ENCODE measurements at regions not wholly inside any gene's neighbourhood (a gene's known extent, or its start where the extent isn't known, plus 50 kb on each side); places are given as distances from the start of the nearest gene placed in this dataset.
"Not testable (repeated sequence)": the region's sequence is repeated elsewhere in the genome, so short reads cannot be mapped to it uniquely, and the experiment has no call there.

DNA sequence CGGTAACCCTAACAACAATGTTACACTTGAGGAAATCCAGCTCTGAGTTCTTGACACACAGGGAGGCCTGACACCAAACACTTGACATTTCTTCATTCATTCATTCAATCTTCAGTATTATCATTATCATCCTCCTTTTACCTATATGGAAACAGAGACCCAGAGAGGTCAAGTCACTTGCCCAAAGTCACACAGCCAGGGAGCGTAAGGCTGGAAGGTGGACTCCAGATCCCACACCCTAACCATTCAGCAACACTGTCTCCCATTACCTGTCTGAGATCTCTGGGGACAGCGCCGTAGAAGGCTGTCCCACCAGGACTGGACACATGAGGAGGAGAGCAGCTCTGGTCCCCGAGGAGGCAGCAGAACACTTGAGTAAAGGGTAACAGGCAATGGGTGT lies 101.4 kb downstream of the SYF2 start:
- no peak for DNase-seq

DNA sequence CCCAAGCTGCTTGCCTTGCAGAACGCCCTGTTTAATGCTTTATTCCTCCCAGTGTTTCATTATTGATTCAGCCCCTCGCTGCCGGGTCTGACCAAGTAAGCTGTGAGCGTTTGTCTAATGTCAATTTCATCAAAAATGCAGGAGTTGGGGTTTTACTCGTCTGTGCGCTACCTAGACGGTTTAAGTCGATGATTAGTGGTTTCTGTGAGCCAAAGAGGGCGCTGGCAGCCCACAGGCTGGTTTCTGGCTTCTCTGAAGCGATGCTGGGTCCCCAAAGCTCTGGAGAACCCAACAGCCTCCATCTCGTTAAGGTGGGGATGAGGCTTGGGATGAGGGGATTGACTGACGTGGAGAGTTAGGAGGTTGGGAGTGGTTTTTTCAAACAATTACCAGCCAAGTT lies 102.9 kb downstream of the SYF2 start:
- no peak for DNase-seq

DNA sequence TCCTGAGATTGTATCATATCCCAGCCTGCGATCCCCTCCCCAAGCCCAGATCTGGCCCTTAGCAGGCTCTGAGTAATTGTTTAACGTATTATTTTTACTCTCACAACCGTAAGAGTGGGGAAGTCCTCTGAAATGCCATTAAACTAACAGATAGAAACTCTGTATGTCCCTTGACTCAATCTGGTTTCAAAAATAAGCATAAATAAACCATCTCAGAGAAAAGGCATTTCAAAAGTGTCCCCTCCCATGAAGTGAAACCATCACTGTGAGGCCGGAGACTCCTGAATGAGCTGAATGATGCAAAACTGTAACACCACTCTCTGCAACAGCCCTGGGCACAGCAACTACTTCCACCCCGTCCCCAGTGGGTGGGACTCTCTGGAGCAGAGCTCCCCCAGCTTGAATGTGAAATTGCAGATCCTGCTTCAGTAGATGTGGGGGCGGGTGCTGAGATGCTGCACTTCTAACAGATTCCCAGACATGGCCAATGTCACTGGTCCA lies 104.1 kb downstream of the SYF2 start:
- no peak for DNase-seq

DNA sequence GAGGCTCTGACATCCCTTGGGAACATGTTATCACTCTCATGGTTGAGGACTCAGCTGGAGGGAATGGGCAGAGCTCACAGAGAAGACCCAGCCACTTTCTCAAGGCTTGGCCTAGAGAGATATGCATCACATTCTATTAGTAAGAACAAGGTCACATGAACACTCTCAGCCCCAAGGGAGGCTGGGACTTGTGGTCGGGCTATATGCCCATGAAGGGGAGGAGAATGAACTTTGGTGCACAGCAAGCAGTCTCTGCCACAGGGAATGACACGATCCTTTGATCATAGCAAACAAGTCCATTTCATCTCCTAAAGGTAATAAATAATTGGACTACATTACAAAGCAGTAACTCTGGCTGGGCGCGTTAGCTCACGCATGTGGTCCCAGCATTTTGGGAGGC lies 105.7 kb downstream of the SYF2 start:
- no peak for DNase-seq

DNA sequence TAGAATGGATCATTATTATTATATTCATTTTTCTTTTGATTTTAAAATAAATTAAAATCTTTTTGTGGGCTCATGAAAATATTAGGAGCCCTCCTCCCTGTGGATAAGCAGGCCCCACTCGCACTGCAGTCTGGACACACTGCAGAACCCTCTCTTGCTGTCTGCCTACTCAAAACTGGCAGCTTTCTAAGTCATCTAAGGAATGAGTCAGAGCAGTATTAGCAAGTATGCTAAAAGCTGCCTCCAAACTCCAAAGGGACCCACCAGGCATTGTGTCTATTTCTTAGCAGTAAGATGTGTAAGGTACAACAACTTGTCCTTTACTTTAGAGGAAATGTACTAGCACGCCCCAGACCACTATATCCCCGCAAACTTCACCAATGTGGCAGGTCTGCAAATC lies 108.8 kb downstream of the SYF2 start:
- DNase-seq: no peak

DNA sequence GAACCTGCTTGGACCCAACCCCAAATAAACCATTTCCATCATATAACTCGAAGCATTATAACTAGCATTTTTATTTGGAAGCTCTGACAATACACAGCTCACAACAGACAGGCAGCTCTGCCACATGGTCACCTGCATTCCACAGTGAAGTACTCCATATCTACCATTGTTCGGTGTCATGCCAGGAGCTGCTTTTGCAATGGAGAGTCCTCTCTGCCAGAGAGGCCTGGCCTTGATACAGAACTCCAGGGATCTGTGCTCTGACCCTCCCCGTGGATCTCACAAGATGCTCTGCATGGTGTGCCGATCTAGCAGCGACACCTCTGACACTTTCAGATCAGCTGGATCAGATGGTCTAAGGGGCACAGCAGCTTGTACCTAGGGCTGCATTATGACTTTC lies 109.6 kb downstream of the SYF2 start:
- no peak for DNase-seq

DNA sequence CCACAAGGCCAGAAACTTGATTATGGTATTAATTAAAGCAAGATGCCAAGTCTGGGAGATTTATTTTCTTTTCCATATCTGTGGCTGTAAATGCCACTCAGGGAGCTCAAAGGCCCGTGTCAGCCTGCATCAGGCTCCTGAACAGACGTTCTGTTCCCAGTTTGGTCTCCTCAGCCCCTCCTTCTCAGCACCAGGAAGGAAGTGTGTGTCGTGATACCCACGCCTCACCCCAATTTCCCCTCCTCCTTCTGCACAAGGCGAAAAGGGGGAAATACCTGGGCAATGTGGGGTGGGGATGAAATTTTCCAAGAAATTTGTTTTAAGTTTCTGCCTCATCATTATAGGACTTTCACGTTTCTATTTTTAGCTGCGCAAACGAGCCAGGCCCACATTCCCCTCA lies 112.0 kb downstream of the SYF2 start:
- DNase-seq: no peak

DNA sequence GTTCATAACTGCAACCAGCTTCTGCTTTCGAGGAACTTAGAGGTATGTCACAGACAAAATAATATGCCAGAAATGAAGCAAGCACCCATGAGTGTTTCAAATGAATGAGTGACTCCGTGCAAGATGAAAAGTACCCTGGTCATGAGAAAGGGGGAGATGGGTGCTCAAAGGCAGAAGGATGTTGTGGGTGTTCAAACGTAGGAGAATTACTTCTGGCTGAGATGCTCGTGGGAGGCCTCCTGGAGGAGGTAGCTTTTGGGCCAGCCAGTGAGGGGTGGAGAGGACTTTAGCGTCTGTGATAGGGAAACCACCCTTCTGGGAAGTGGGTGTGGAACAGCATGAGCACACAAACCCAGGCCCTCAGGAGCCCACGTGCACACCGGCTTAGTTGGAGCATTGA lies 113.8 kb downstream of the SYF2 start:
- no peak for DNase-seq

DNA sequence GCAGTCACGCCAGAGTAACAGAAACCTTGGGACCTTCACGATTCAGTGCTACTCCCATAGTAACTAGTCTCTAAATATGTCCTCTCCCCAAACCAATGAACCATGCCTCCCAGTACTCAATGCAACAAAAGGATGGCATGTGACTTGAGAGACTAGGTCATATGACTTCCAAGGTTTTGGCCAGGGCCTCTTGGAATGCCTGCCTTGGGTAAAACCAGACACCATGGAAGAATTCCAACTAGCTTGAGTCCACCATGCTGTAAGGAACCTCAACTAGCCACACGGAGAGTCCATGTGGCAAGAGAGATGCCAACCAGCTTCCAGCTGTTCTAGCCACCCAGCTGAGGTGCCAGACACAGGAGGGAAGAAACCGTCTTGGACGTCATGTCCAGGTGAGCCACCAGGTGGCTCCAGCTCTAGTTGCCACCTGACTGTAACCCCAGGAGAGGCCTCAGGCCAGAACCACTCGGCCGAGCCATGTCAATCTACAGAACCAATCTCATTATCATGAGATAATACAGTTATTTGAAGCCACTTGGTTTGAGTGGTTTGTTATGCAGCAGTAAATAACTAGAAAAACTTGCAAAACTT lies 115.0 kb downstream of the SYF2 start:
- DNase-seq: no peak

DNA sequence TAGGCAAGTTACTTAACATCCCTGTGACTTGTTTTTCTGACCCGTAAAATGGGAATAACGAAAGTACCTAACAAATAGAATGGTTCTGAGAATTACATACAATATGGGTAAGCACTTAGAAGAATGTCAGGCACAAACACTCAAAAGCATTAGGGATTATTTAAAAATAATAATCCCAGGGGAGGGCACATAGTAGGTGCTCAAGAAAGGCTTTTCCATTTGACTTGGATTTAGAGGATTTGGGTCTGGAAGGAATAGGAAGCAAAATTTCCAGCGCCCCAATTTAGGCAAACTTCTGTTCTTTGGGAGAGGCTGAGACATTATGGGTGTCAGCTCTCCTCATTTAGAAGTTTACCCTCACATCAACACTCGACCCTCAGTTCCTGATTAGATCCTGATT lies 115.5 kb downstream of the SYF2 start:
- no peak for DNase-seq

DNA sequence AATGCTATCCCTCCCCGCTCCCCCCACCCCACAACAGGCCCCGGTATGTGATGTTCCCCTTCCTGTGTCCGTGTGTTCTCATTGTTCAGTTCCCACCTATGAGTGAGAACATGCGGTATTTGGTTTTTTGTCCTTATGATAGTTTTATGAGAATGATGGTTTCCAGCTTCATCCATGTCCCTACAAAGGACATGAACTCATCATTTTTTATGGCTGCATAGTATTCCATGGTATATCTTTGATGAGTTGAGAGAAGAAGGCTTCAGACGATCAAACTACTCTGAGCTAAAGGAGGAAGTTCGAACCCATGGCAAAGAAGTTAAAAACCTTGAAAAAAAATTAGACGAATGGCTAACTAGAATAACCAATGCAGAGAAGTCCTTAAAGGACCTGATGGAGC lies 116.2 kb downstream of the SYF2 start:
- not testable (repeated sequence) for DNase-seq

DNA sequence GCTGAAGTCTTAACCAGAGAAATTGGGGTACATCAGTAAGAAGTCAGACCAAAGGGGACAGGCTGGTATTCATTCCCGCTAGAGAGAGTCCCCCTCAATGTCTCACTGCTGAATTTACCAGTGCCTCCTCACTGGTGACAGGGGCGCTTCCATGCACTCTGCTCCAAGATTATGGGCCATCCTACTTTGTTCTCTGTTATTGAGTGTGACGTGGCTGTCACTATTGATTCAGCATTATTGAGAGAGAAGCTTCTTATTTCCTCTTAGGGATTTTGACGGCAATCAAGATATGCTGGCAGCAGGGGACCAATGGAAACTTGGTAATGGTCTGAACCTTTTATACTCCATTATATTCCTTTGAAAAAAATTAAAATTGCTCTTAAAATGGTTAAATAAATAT lies 118.6 kb downstream of the SYF2 start:
- DNase-seq: no peak

DNA sequence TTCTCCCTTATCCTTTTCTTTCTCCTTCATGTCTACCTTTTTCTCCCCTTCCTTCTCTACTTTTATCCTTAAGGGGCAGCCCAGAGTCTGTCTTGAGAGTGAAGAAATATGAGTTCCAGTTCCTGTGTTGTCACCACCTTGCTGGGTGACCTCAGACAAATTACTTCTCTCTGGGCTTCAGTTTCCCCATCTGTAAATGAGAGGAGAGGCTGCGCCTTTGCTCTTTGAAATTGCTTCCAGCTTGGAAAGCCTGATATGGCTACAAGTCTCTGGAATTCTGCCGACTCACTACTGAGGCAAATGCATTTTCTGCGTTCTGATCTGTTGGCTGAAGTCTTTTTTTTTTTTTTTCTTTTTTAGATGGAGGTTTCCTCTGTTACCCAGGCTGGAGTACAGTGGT lies 119.2 kb downstream of the SYF2 start:
- no peak for DNase-seq

DNA sequence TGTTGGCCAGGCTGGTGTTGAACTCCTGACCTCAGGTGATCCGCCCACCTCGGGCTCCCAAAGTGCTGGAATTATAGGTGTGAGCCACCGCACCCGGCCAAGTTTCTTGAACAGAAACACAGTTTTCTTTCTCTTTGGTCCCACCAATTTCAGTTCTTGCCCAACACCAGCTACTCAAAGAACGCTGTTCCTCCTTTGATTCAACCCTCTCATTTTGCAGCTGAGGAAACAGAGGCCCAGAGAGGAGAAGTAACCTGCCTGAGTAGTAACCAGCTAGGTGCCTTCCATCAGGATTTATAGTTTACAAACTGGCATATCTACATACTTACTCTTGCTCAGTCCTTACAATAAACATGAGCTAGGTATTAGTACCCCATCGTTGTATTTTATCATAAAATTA lies 119.9 kb downstream of the SYF2 start:
- DNase-seq: no peak

DNA sequence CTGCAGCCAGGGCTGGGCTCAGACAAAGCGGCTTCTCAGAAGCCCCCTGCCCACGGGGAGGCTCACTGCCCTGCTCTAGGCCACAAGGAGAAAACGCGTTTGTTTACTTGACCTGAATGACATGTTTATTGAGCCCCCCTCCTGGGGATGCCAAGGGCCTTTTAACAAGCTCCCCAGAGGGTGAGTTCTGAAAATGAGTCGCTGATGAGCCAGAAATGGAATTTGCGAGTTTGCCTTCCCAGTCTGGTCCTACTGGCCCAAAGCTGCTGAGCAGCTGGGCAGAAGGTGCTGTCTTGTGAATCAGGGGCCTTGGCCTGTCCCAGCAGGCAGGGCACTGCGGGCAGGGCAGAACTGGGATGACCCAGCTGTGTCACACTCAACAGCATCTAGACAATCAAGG lies 120.6 kb downstream of the SYF2 start:
- DNase-seq: no peak

DNA sequence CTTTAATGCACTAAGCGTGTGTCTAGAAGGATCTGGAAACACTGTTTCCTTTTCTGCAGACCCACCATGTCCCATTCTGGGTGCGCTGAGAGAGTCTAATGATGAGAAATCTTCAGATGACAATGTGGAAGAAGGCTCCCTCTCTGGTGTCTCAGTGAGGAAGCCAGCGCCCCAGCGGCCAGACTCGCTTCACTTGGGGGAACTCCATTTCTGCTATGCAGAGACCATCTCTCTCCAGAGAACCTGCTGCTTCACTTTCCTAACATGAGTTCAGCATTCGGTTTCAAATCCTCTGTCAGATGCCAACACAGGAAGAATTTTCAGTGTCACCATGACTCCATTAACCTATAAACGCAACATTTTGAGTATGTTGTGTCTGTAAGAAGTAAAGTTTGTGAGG lies 121.8 kb downstream of the SYF2 start:
- no peak for DNase-seq

DNA sequence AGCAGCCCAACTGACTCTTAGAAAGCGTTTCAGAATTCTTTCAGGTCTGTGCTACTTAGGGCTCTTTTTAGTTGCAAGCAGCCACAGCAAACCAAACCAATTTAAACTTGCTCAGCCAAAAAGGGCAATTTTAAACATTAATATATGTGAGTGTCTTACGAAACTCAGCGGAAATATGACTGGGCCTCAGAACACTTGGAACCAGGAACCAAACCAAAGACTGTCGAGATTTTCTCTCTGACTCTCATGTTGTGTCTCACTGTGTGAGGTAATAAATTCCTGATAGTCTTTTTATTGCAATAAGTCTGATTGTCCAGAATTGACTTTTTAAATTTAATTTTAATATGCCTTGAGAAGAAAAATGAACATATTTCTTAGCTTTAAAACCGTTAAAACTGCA lies 122.3 kb downstream of the SYF2 start:
- no peak for DNase-seq

DNA sequence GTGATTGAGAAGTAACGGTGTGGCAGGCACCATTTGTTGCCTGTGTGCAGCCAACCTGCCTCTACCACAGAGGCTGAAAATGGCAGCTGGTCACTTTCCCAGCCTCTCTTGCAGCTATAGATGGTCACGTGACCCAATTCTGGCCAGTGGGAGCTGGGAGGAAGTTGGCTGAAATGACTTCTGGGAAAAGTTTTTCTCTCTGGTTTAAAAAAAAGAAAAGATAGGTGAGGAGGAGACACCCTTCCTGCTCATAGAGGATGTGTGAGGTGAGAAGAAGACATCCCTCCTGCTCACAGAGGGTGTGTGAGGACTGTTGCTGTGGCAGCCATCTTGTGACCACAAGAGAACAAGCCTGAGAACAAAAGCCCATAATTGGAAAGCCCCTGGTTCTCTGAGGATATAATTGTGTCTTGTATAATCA lies 122.8 kb downstream of the SYF2 start:
- DNase-seq: no peak

DNA sequence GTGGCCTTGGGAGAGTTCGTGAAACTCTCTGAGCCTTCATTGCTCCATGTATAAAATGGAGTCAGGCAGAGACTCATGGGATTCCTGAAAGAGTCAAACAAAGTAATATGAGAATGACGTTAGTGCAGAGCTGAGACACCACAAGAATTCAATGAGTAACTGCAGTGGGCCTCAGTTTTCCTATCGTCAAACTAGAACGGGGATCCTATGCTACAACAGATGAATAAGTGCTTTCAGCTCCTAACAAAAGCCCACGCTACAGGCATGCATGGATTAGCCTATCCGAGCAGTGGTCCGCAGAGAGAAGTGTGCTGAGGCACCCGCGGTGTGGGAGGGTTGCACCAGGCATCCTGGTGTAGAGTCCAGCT lies 124.7 kb downstream of the SYF2 start:
- DNase-seq: no peak

DNA sequence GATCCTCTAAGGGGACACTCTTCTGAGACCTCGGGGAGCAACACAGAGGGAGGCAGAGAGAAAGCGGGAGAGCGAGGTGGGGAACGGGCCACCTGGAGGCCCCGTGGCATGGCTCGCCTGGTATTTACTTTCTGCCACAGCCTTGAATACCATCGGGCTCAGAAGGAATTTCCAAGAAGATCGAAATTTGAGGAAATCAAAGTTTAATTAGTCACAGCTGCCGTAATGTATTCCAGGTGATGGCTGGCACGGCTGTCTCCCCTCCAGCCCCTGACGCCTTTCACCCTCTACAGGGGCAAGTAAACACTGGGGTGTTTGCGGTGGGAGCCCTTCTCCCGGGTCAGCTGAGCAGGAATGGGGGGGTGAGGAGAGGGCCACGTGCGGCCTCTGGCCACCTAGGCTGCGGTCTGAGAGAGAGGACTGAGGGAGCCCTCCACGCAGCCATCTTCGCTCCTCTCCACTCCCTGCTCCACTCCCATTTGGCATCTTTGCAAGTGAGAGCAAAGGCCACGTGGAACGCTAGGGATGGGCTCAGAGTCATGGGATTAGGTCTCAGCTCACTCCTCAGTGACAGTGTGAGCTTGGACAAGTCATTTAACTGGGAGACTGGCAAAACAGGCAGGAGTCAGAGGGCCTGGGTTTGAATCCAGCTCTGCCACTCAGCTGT lies 125.2 kb downstream of the SYF2 start:
- DNase-seq: no peak

DNA sequence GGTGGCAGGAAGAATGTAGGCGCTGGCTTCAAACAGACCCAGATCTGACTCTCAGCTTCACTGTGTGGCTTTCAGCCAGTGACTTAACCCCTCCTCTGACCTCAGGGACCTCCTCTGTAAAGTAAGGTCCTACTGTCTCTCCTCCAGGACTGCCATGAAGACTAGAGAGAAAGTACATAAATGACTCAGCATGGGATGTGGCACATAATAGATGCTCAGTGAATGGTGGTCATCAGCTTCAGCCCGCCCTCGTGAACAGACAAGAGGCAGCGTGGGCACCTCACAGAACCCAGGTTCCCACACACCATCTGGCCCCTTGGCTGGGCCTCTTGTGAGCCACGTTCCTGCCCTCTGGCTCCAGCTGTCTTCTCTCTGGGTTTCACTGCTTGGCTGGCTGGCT lies 126.0 kb downstream of the SYF2 start:
- no peak for DNase-seq

DNA sequence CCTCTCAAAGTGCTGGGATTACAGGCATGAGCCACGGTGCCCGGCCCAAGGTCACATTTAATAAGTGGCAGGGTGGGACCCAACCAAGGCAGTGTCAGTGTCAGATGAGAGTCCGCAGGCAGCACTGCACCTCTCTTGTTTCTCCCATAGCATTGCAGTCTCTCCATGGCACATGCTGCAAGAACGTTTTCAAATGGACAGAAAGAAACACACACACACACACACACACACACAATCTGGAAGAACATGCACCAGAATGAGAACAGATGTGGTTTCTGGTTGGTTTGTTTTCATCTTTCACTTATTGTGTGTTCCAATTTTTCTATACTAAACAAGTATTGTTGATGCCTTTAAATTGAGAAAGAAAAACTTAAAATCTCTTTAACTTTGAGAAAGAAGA lies 126.5 kb downstream of the SYF2 start:
- DNase-seq: no peak

DNA sequence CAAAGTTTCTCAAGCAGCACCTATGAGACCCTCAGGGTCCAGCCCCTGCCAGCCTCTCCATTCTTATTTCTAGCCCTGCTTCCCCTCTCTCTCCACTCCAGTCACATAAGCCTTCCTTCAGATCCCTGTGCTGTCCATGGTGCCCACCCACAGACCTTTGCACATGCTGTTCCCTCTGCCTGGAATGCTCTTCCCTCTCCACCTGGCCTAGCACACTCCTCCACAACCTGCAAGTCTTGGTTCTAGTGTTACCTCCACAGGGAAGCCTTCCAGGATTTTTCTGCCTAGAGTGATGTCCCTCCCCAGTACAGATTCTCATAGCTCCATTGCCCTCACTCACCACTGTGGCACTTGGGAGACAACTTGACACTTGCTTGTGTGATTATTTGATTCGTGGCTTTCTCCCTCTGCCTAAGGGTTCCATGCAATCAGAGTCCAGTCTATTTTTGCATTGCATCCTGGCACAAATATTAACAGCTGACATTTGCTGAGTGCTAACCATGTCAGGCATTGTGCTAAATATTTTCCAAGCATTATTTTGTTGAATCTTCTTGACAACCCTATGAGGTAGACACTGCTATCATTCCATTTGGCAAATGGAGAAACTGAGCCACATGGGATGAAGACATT lies 127.3 kb downstream of the SYF2 start:
- DNase-seq: no peak

DNA sequence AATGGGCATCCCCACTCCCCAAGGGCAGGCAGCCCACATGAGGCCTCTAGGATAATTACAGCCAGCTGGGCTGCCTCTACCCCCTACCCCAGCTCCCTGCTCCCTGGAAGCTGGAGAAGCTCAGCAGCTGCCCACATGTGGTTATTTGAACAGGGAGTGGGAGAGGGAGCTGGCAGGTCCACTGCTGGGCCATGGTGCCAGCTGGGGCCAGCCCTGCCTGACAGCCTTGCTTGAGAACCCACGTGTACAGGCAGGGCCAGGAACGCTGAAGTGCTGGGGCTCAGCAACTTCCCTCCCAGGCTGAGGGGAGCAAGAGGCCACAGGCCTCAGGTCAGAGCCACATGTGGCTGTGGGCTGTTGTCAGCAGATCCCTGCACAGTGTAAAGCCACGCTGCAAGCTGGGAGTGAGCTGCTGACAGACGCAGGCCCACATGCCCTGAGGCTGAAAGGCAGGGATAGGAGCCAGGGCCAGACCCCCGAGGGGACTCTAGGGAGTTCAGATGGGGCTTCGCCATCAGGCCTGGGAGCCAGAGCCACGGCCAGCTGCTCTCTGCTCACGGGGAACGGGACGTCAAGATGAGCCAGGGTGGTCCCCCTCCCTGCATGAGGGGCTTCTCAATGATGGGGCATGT lies 129.0 kb downstream of the SYF2 start:
- no peak for DNase-seq

All from NCI-H187 treated with DMSO at 0.1 percent for 48 hours (cell line).